Tibial nerve (tissue), 3 donors: ENCODE measurements at regions not wholly inside any gene's neighbourhood (a gene's known extent, or its start where the extent isn't known, plus 50 kb on each side); places are given as distances from the start of the nearest gene placed in this dataset.

ENCODE experiments used
- EP300 ChIP-seq, 2 donors: sonication (generic); formaldehyde crosslinking; IDR thresholded peaks; one replicate each; pipeline ENCODE4 v1.6.1; 2017; ENCODE audit warnings: antibody characterized with exemption in 2 of 2, mild to moderate bottlenecking in 1 of 2
- POLR2A ChIP-seq, 2 donors: fragments of 450-650 bp; IDR thresholded peaks; one replicate each; pipeline ENCODE4 v1.6.1; 2017; ENCODE audit warnings: antibody characterized with exemption in 2 of 2, mild to moderate bottlenecking in 2 of 2, moderate library complexity in 2 of 2

- TF ChIP-seq EP300 (IDR thresholded peaks at IDR 0.05) (no peak), POLR2A (IDR thresholded peaks at IDR 0.05) (no peak)
Observed at GRCh38 chr2:16282511-16282910, 342.2 kb downstream of the MYCN start.
